HG03558 (cell line): ENCODE measurements at regions not wholly inside any gene's neighbourhood (a gene's known extent, or its start where the extent isn't known, plus 50 kb on each side); places are given as distances from the start of the nearest gene placed in this dataset.
"Not testable (repeated sequence)": the region's sequence is repeated elsewhere in the genome, so short reads cannot be mapped to it uniquely, and the experiment has no call there.

Experiments used
- ATAC-seq: cut with Tn5 transposase; IDR thresholded peaks from one replicate; pipeline ENCODE4 v1.9.1; 2021; ENCODE audit warnings: moderate number of reproducible peaks; ENCODE audit not compliant: unreplicated experiment; ENCODE audit errors: extremely low read depth

GRCh38 chr9:18061856-18062255 is 412.1 kb upstream of the ADAMTSL1 start:
- ATAC-seq: no peak

GRCh38 chr9:18063856-18064390 is 410.0 kb upstream of the ADAMTSL1 start:
- ATAC-seq: no peak

GRCh38 chr9:18066608-18067007 is 407.3 kb upstream of the ADAMTSL1 start:
- not testable (repeated sequence) for ATAC-seq

- ATAC-seq: no peak
Measured at GRCh38 chr9:18067548-18068120, 406.3 kb upstream of the ADAMTSL1 start.

GRCh38 chr9:18068900-18069299 is 405.1 kb upstream of the ADAMTSL1 start:
- ATAC-seq: no peak

GRCh38 chr9:18071651-18072060 is 402.3 kb upstream of the ADAMTSL1 start:
- ATAC-seq: no peak

- ATAC-seq: no peak
Measured at GRCh38 chr9:18073002-18073401, 401.0 kb upstream of the ADAMTSL1 start.

GRCh38 chr9:18074041-18074440 is 399.9 kb upstream of the ADAMTSL1 start:
- ATAC-seq: no peak

- ATAC-seq: no peak
Measured at GRCh38 chr9:18075253-18075952, 398.6 kb upstream of the ADAMTSL1 start.

GRCh38 chr9:18077941-18078678 is 395.8 kb upstream of the ADAMTSL1 start:
- no peak for ATAC-seq

GRCh38 chr9:18092138-18092537 is 381.8 kb upstream of the ADAMTSL1 start:
- ATAC-seq: no peak

GRCh38 chr9:18106006-18106560 is 367.9 kb upstream of the ADAMTSL1 start:
- ATAC-seq: no peak

GRCh38 chr9:18109675-18110074 is 364.3 kb upstream of the ADAMTSL1 start:
- no peak for ATAC-seq

GRCh38 chr9:18111146-18111545 is 362.8 kb upstream of the ADAMTSL1 start:
- ATAC-seq: no peak

- no peak for ATAC-seq
Measured at GRCh38 chr9:18114559-18115475, 359.1 kb upstream of the ADAMTSL1 start.

GRCh38 chr9:18118268-18118667 is 355.7 kb upstream of the ADAMTSL1 start:
- ATAC-seq: no peak

GRCh38 chr9:18122171-18122570 is 351.8 kb upstream of the ADAMTSL1 start:
- ATAC-seq: no peak

GRCh38 chr9:18124760-18125159 is 349.2 kb upstream of the ADAMTSL1 start:
- no peak for ATAC-seq

- no peak for ATAC-seq
Measured at GRCh38 chr9:18126831-18127498, 347.0 kb upstream of the ADAMTSL1 start.
